ENCODE measurements at regions not wholly inside any gene's neighbourhood (a gene's known extent, or its start where the extent isn't known, plus 50 kb on each side); places are given as distances from the start of the nearest gene placed in this dataset.
"Not testable (repeated sequence)": the region's sequence is repeated elsewhere in the genome, so short reads cannot be mapped to it uniquely, and the experiment has no call there.

DNA sequence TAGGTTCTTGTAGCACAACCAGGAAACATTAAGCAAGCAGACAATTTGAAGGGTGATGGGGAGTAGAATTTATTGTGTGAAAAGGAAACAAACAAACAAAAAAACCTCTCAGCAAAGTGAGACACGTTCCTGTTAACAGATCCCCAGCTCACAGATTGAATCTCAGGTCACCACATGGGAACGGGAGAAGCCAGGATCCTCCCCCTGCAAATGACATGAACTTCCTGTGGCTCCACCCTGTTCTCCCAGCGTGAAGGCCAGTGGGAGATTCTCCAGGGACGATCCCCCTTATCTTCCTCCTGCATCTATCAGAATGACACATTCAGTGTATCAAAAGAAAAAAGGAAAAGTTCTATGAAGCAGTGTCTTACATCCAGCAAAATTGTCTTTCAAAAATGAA is 1488.1 kb downstream of the OTOL1 start:
- Histone ChIP-seq H3K36me3 (ENCODE audit: control insufficient read depth, insufficient read depth, low read length) (no peaks in the 10 kb centered on the region), H3K4me1 (ENCODE audit: control insufficient read depth, extremely low read depth, insufficient read depth, low read length) (no peaks in the 10 kb centered on the region), H3K4me2 (ENCODE audit: extremely low read depth, insufficient read depth, low read length) (no peak overlapping the region), H3K4me3 (replicated peaks in 1 of 4; ENCODE audit: control extremely low read depth in 1 of 4, insufficient read depth in 1 of 4, low read depth in 3 of 4, low read length in 4 of 4) (no peak overlapping the region), H3K79me2 (ENCODE audit: control insufficient read depth, insufficient read depth, low read length) (no peaks in the 10 kb centered on the region), H3K9ac (ENCODE audit: insufficient read depth, low read length) (no peak overlapping the region), H3K9me3 (ENCODE audit: control insufficient read depth, insufficient read depth, low read depth, low read length) (no peaks in the 10 kb centered on the region), H2AFZ (ENCODE audit: low read length) (no peak overlapping the region), H4K20me1 (ENCODE audit: control insufficient read depth, extremely low read depth, insufficient read depth, low read length) (no peaks in the 10 kb centered on the region), H3K27me3 (ENCODE audit: control insufficient read depth, insufficient read depth, low read length) (no peaks in the 10 kb centered on the region), H3K27ac (ENCODE audit: insufficient read depth, low read length) (no peak overlapping the region)
- no peak for DNase-seq (ENCODE audit: low read depth in 2 of 2)
- no peak for TF ChIP-seq CTCF (conservative IDR thresholded peaks at IDR 0.05 in 1 of 2, IDR thresholded peaks at IDR 0.05 in 1 of 2; ENCODE audit: low read depth in 1 of 2, low read length in 2 of 2)
- no peak for TF ChIP-seq EZH2 (IDR thresholded peaks at IDR 0.05; ENCODE audit: low read length, missing control alignments)

GRCh38 chr3:162987085-162987794 is 1490.6 kb downstream of the OTOL1 start:
- DNase-seq (ENCODE audit: low read depth in 2 of 2); H3K27ac ChIP-seq (ENCODE audit: insufficient read depth, low read length); H3K4me1 ChIP-seq (ENCODE audit: control insufficient read depth, extremely low read depth, insufficient read depth, low read length); H3K27me3 ChIP-seq (ENCODE audit: control insufficient read depth, insufficient read depth, low read length); H3K4me2 ChIP-seq (ENCODE audit: extremely low read depth, insufficient read depth, low read length); H3K9ac ChIP-seq (ENCODE audit: insufficient read depth, low read length); H4K20me1 ChIP-seq (ENCODE audit: control insufficient read depth, extremely low read depth, insufficient read depth, low read length); H3K4me3 ChIP-seq (replicated peaks in 1 of 4; ENCODE audit: control extremely low read depth in 1 of 4, insufficient read depth in 1 of 4, low read depth in 3 of 4, low read length in 4 of 4); H2AFZ ChIP-seq (ENCODE audit: low read length); H3K79me2 ChIP-seq (ENCODE audit: control insufficient read depth, insufficient read depth, low read length); H3K9me3 ChIP-seq (ENCODE audit: control insufficient read depth, insufficient read depth, low read depth, low read length); H3K36me3 ChIP-seq (ENCODE audit: control insufficient read depth, insufficient read depth, low read length): not testable (repeated sequence)

DNA sequence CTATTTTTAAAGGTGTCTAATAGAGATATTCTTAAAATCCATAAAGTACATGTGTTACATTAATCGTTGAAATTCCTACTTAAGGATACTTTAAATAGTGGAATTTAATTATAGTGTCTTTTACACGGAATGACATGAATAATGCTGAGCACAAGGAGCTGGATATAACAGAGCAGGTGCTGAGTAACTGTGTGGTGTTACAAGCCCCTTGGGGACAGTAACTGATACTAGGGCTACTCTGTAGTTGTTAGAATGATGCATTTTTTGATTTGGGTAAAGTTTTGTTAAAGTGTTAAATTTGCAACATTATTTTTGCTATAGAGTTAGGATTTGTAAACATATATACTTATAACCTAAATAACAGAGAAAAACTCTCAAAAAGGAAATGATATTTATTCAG is 1496.1 kb downstream of the OTOL1 start:
- H3K4me2 ChIP-seq (ENCODE audit: extremely low read depth, insufficient read depth, low read length) = no peak overlapping the region
- no peak for DNase-seq (ENCODE audit: low read depth in 2 of 2)
- H2AFZ ChIP-seq (ENCODE audit: low read length) = no peak overlapping the region
- no peaks in the 10 kb centered on the region for H3K27me3 ChIP-seq (ENCODE audit: control insufficient read depth, insufficient read depth, low read length)
- no peaks in the 10 kb centered on the region for H3K9me3 ChIP-seq (ENCODE audit: control insufficient read depth, insufficient read depth, low read depth, low read length)
- H3K4me3 ChIP-seq (replicated peaks in 1 of 4; ENCODE audit: control extremely low read depth in 1 of 4, insufficient read depth in 1 of 4, low read depth in 3 of 4, low read length in 4 of 4) = no peak overlapping the region
- H3K9ac ChIP-seq (ENCODE audit: insufficient read depth, low read length) = no peak overlapping the region
- no peaks in the 10 kb centered on the region for H4K20me1 ChIP-seq (ENCODE audit: control insufficient read depth, extremely low read depth, insufficient read depth, low read length)
- no peaks in the 10 kb centered on the region for H3K36me3 ChIP-seq (ENCODE audit: control insufficient read depth, insufficient read depth, low read length)
- H3K79me2 ChIP-seq (ENCODE audit: control insufficient read depth, insufficient read depth, low read length) = no peaks in the 10 kb centered on the region
- H3K27ac ChIP-seq (ENCODE audit: insufficient read depth, low read length) = no peak overlapping the region
- no peaks in the 10 kb centered on the region for H3K4me1 ChIP-seq (ENCODE audit: control insufficient read depth, extremely low read depth, insufficient read depth, low read length)
- TF ChIP-seq CTCF (conservative IDR thresholded peaks at IDR 0.05 in 1 of 2, IDR thresholded peaks at IDR 0.05 in 1 of 2; ENCODE audit: low read depth in 1 of 2, low read length in 2 of 2) (no peak), EZH2 (IDR thresholded peaks at IDR 0.05; ENCODE audit: low read length, missing control alignments) (no peak)
